ENCODE measurements at regions not wholly inside any gene's neighbourhood (a gene's known extent, or its start where the extent isn't known, plus 50 kb on each side); places are given as distances from the start of the nearest gene placed in this dataset.

GRCh38 chr14:85071447-85071846, 458.5 kb upstream of the FLRT2 start:
- Histone ChIP-seq H4K20me1 (replicated peaks; ENCODE audit: insufficient read depth) (no peaks in the 10 kb centered on the region), H3K27ac (ENCODE audit: low read depth) (no peak overlapping the region), H3K4me2 (no peak overlapping the region), H3K4me1 (ENCODE audit: insufficient read depth) (no peaks in the 10 kb centered on the region), H3K27me3 (ENCODE audit: insufficient read depth) (no peaks in the 10 kb centered on the region), H3K9me2 (ENCODE audit: insufficient read depth) (no peaks in the 10 kb centered on the region), H3K79me2 (replicated peaks; ENCODE audit: insufficient read depth) (no peaks in the 10 kb centered on the region), H3K36me3 (ENCODE audit: insufficient read depth) (no peaks in the 10 kb centered on the region), H3K4me3 (no peak overlapping the region), H3F3A (replicated peaks; ENCODE audit: low read depth) (no peaks in the 10 kb centered on the region), H2AFZ (peak overlapping the region; percentile 30; the same call in 1 of the 2 replicates)
- H3K4me3 Mint-ChIP-seq: no peak overlapping the region
- no peak for ATAC-seq
- no peak for DNase-seq (ENCODE audit: low spot score)
- no peaks in the 10 kb centered on the region for H3K36me3 Mint-ChIP-seq (ENCODE audit: low read depth)
- H3K27ac Mint-ChIP-seq: no peak overlapping the region
- TF ChIP-seq EZH2 (IDR thresholded peaks at IDR 0.05; ENCODE audit: low read depth, unreplicated experiment): no peak
- no peak for TF ChIP-seq NANOG (IDR thresholded peaks at IDR 0.05; ENCODE audit: borderline replicate concordance)
- TF ChIP-seq CTCF (conservative IDR thresholded peaks at IDR 0.05; ENCODE audit: low read depth in 2 of 2): no peak
- no peak for TF ChIP-seq EZH2phosphoT487 (IDR thresholded peaks at IDR 0.05; ENCODE audit: unreplicated experiment)
- TF ChIP-seq STAT1 (IDR thresholded peaks at IDR 0.05; ENCODE audit: unreplicated experiment): no peak
- no peak for TF ChIP-seq REST (IDR thresholded peaks at IDR 0.05; ENCODE audit: unreplicated experiment)
- no peak for TF ChIP-seq JUNB (IDR thresholded peaks at IDR 0.05; ENCODE audit: unreplicated experiment)
- TF ChIP-seq ZNF114 (CRISPR knock-in tag; IDR thresholded peaks at IDR 0.05): no peak
- no peak for TF ChIP-seq ZNF331 (CRISPR knock-in tag; IDR thresholded peaks at IDR 0.05; ENCODE audit: low read depth)
- TF ChIP-seq CREB1 (CRISPR knock-in tag; IDR thresholded peaks at IDR 0.05; ENCODE audit: low read depth): no peak
- TF ChIP-seq ZNF462 (CRISPR knock-in tag; IDR thresholded peaks at IDR 0.05): no peak
- no peak for TF ChIP-seq ETS1 (IDR thresholded peaks at IDR 0.05)
- TF ChIP-seq POLR2AphosphoS5 (IDR thresholded peaks at IDR 0.05; ENCODE audit: low read depth): no peak
- H3K9me3 Mint-ChIP-seq: no peaks in the 10 kb centered on the region
- H3K4me1 Mint-ChIP-seq: no peaks in the 10 kb centered on the region
- H3K27me3 Mint-ChIP-seq (ENCODE audit: insufficient read depth, low read depth, poor library complexity): no peaks in the 10 kb centered on the region

Data from GM23338 (cell line).